SK-N-MC (cell line): ENCODE measurements at regions not wholly inside any gene's neighbourhood (a gene's known extent, or its start where the extent isn't known, plus 50 kb on each side); places are given as distances from the start of the nearest gene placed in this dataset.

ENCODE experiments used
- EZH2 ChIP-seq: fragments of 200-600 bp; sonication (generic); IDR thresholded peaks from one replicate; pipeline ENCODE4 v1.6.1; 2017; ENCODE audit warnings: antibody characterized with exemption
- POLR2AphosphoS5 ChIP-seq: IDR thresholded peaks from 2 replicates; pipeline ENCODE4 v1.6.1; 2012; ENCODE audit warnings: mild to moderate bottlenecking, low read depth, low read length, borderline replicate concordance

- TF ChIP-seq POLR2AphosphoS5, result no peak
- no peak for TF ChIP-seq EZH2
Observed at GRCh38 chr16:86199871-86200695, 301.1 kb downstream of the IRF8 start.
